HEK293T (cell line): ENCODE measurements at regions not wholly inside any gene's neighbourhood (a gene's known extent, or its start where the extent isn't known, plus 50 kb on each side); places are given as distances from the start of the nearest gene placed in this dataset.

Experiments
- ARNT ChIP-seq: fragments of 450-650 bp; IDR thresholded peaks from 2 replicates; pipeline ENCODE4 v1.6.1; 2017; ENCODE audit warnings: mild to moderate bottlenecking
- BHLHE40 ChIP-seq: fragments of 450-650 bp; IDR thresholded peaks from 2 replicates; pipeline ENCODE4 v1.6.1; 2016; ENCODE audit warnings: mild to moderate bottlenecking, moderate library complexity, borderline replicate concordance
- CTBP1 ChIP-seq: fragments of 450-650 bp; IDR thresholded peaks from 2 replicates; pipeline ENCODE4 v1.6.1; 2016; ENCODE audit warnings: borderline replicate concordance
- ELF4 ChIP-seq: fragments of 450-650 bp; IDR thresholded peaks from 2 replicates; pipeline ENCODE4 v1.6.1; 2017; ENCODE audit warnings: antibody characterized with exemption
- FOXM1 ChIP-seq: fragments of 450-650 bp; IDR thresholded peaks from 2 replicates; pipeline ENCODE4 v1.6.1; 2017; ENCODE audit warnings: mild to moderate bottlenecking, borderline replicate concordance
- HDGF ChIP-seq: fragments of 450-650 bp; IDR thresholded peaks from 2 replicates; pipeline ENCODE4 v1.6.1; 2017; ENCODE audit warnings: antibody characterized with exemption, borderline replicate concordance
- L3MBTL2 ChIP-seq: fragments of 450-650 bp; conservative IDR thresholded peaks from 2 replicates; pipeline ENCODE4 v1.6.1; 2016; ENCODE audit warnings: mild to moderate bottlenecking
- LEF1 ChIP-seq: fragments of 450-650 bp; IDR thresholded peaks from 2 replicates; pipeline ENCODE4 v1.6.1; 2017; ENCODE audit warnings: mild to moderate bottlenecking, borderline replicate concordance
- NFRKB ChIP-seq: fragments of 450-650 bp; IDR thresholded peaks from 2 replicates; pipeline ENCODE4 v1.6.1; 2016; ENCODE audit warnings: mild to moderate bottlenecking, moderate library complexity
- PKNOX1 ChIP-seq: fragments of 450-650 bp; IDR thresholded peaks from 2 replicates; pipeline ENCODE4 v1.6.1; 2016
- SP1 ChIP-seq: fragments of 450-650 bp; IDR thresholded peaks from 2 replicates; pipeline ENCODE4 v1.6.1; 2017
- SUZ12 ChIP-seq: fragments of 450-650 bp; IDR thresholded peaks from 2 replicates; pipeline ENCODE4 v1.6.1; 2016; ENCODE audit warnings: mild to moderate bottlenecking
- TARDBP ChIP-seq: fragments of 450-650 bp; IDR thresholded peaks from 2 replicates; pipeline ENCODE4 v1.6.1; 2016
- ZNF384 ChIP-seq: fragments of 450-650 bp; IDR thresholded peaks from 2 replicates; pipeline ENCODE4 v1.6.1; 2016

GRCh38 chr2:195312662-195313061 lies 344.4 kb upstream of the SLC39A10 start:
- TF ChIP-seq SUZ12 (no peak), PKNOX1 (no peak), BHLHE40 (no peak), ELF4 (no peak), ZNF384 (no peak), SP1 (no peak), LEF1 (no peak), ARNT (no peak), L3MBTL2 (no peak), FOXM1 (no peak), HDGF (no peak), TARDBP (no peak), CTBP1 (no peak), NFRKB (no peak)
